Psoas muscle (tissue), 7 donors: ENCODE measurements at regions not wholly inside any gene's neighbourhood (a gene's known extent, or its start where the extent isn't known, plus 50 kb on each side); places are given as distances from the start of the nearest gene placed in this dataset.

Experiments used
- ATAC-seq, 4 donors: fragments of 200-7000 bp; cut with Tn5 transposase; one replicate each; pipeline ENCODE4 v1.9.1; 2020; ENCODE audit warnings: moderate library complexity in 3 of 4, mild to moderate bottlenecking in 2 of 4
- DNase-seq, 2 donors: peaks; one replicate each; pipeline ENCODE4 v3.0.0-alpha.2; 2020
- H3K27ac ChIP-seq: fragments of 200-600 bp; one replicate; pipeline ENCODE4 v1.8.0; 2022
- H3K27me3 ChIP-seq, 3 donors: fragments of 200-600 bp in 1 of 3; one replicate each; pipeline versions ENCODE4 v1.6.1 to v1.8.0; 2013 to 2022; ENCODE audit warnings: low read length in 2 of 3, mild to moderate bottlenecking in 2 of 3, moderate library complexity in 1 of 3; ENCODE audit not compliant: insufficient read depth in 3 of 3
- H3K36me3 ChIP-seq, 2 donors: fragments of 200-600 bp in 1 of 2; one replicate each; pipeline versions ENCODE4 v1.6.1 to v1.8.0; 2013 to 2022; ENCODE audit warnings: low read depth in 1 of 2, mild to moderate bottlenecking in 1 of 2, moderate library complexity in 1 of 2; ENCODE audit not compliant: insufficient read depth in 1 of 2
- H3K4me1 ChIP-seq: fragments of 200-600 bp; one replicate; pipeline ENCODE4 v1.8.0; 2022
- H3K4me3 ChIP-seq: fragments of 200-600 bp; one replicate; pipeline ENCODE4 v1.8.0; 2022; ENCODE audit warnings: mild to moderate bottlenecking
- H3K9me3 ChIP-seq: fragments of 200-600 bp; one replicate; pipeline ENCODE4 v1.8.0; 2022
- WGBS, 3 donors: extraction: QIAGEN DNeasy Blood & Tissue Kit; methylation state at CpG; one replicate each; pipeline versions ENCODE4 v1.1.6 to v1.1.7; 2013; 5-methylcytosine and 5-hydroxymethylcytosine counted together
- intact Hi-C, 2 donors: fragments of 100-400 bp; cut with DNase I; formaldehyde crosslinking; loops; one replicate each; pipeline versions ENCODE4 v1.11.0 to v1.14.2; 2022
- TF ChIP-seq, protein P1 (sequence below): fragments of 200-600 bp; IDR thresholded peaks from one replicate; pipeline ENCODE4 v1.8.0; 2022; ENCODE audit warnings: antibody characterized with exemption
- donor health status: healthy with polysubstance abuse.
- donor health status: DM: no; HTN: no; CAD: no; lungs with moderate emphysema.
- donor health status: Bipolar disorder and iron deficiency.
- donor health status: healthy.
- donor health status: DM: yes; HTN: yes; CAD: no.
- donor health status: DM: no; HTN: no; CAD: no.
- donor health status: DM: yes; HTN: yes; CAD: no.

DNA sequence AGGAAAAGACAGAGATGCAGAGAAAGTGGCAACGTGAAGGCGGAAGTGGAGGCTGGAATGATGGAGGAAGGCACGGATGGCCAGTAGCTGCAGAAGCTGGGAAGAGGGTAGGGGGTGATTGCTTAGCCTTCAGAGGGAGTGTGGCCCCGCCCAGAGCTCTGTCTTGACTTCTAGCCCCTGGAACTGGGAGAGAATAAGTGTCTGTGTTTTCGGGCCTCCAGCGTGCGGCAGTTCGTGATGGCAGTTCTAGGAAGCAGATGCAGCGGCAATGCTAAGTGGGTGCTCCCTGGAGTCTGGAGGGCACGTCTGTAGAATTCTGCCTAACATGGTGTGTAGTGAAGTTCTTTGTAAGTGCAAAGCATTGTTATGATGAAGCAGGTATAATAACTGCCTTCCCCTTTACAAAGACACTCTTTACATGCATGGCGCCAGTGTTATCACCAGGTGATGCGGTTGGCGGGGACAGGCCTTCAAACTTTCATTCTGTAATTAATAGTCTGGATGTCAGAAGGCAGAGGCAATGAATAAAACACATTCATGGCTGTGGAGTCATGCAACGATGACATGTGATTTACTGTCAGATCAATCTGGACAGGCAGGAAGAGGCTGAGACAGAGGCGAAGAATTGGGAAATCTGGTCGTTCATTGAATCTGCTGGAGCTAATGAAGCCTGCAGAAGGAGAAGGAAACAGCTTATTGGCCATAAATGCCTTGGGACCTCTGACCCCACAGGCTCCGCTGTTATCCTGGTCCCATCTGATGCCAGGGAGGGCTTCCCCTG lies 228.6 kb downstream of the GLRX3 start:
- no peak overlapping the region for H3K27ac ChIP-seq
- 70 to 72% (median 70%) methylated on average over 17 of the region's 17 CpGs for WGBS, 3 donors
- H3K4me1 ChIP-seq: no peaks in the 10 kb centered on the region
- no peaks in the 10 kb centered on the region for H3K9me3 ChIP-seq
- no peaks in the 10 kb centered on the region for H3K36me3 ChIP-seq
- TF ChIP-seq, protein P1, sequence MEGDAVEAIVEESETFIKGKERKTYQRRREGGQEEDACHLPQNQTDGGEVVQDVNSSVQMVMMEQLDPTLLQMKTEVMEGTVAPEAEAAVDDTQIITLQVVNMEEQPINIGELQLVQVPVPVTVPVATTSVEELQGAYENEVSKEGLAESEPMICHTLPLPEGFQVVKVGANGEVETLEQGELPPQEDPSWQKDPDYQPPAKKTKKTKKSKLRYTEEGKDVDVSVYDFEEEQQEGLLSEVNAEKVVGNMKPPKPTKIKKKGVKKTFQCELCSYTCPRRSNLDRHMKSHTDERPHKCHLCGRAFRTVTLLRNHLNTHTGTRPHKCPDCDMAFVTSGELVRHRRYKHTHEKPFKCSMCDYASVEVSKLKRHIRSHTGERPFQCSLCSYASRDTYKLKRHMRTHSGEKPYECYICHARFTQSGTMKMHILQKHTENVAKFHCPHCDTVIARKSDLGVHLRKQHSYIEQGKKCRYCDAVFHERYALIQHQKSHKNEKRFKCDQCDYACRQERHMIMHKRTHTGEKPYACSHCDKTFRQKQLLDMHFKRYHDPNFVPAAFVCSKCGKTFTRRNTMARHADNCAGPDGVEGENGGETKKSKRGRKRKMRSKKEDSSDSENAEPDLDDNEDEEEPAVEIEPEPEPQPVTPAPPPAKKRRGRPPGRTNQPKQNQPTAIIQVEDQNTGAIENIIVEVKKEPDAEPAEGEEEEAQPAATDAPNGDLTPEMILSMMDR: no peak
- no peak for DNase-seq
- no peak for ATAC-seq
- intact Hi-C loops: no loop called here
- peaks cover 0 to 5% (median 0%) of the 10 kb centered on the region in 3 donors for H3K27me3 ChIP-seq
- no peak overlapping the region for H3K4me3 ChIP-seq

DNA sequence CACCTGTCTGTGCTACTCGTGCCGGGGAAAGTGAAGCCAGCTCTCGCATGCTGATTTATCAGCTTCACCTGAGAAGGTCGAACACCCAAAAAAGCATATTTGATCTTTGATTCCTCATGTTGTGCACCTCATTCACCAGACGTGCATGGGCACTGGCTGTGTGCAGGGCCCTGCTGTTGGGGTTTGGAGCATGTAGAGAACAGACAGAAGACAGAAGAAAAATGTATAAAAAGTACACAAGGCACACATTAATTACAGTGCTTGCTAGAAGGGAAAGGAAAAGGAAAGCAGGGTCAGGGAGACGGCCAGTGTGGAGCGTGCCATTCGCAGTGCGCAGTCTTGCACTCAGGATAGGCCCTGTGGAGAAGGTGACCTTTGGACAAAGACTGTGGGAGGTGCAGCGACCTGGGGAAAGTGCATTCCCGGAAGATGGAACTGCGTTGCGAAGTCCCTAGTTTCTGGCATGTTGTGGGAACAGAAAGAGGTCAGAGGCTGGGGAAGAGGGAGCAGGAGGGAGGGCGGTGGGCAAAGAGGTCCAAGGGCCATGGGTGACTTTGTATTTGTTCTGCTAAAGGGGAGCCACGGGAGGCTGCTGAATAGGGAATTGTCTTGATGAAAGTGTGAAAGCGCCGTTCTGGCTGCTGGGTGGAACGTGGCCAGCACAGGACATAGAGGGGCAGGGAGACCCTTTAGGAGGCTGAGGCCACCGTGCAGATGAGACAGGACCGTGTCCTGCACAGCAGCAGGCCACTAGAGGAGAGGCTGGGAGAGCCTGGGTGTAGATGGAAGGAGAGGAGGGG lies 232.8 kb downstream of the GLRX3 start:
- Histone ChIP-seq H3K27ac (no peak overlapping the region), H3K36me3 (no peaks in the 10 kb centered on the region), H3K4me3 (no peak overlapping the region), H3K27me3 (peaks cover 0 to 4% (median 0%) of the 10 kb centered on the region in 3 donors), H3K4me1 (no peaks in the 10 kb centered on the region), H3K9me3 (no peaks in the 10 kb centered on the region)
- WGBS, 3 donors: 57 to 70% (median 65%) methylated on average over 20 of the region's 20 CpGs
- ATAC-seq (no peak), DNase-seq (no peak)
- intact Hi-C loops: no loop called here
- TF ChIP-seq, protein P1: no peak

DNA sequence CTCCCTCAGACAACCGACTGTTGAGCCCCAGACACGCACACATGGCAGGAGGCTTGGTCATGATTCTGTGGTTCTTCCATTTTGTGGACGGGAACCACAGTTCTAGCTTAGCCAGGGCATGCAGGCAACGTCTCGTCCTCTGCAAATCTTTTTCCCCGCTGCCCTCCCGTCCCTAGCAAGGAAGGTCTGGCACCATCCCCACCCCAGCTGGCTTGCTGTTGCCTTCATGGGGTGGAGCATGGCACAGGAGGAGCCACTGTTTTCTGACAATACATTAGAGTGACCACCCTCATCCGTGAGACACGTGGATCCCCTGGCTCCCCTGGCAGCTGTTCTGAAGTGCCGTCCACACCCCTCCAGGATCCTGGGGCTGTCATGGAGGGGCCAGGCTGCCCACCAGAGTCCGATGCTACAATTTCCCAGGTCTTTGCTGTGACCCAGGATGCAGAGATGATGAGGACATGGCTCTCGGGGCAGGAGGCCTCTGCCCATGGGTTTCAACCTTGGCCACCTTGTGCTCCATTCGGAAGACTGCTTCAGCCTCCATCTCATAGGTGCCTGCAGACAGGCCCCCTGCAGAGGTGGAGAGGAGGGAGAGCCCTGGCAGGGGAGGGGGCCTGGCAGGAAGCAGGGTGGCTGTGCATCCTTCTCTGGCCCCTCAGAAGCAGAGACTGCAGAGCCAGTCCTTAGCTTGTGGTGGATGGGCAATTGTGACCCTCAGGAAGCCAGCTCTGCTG lies 233.6 kb downstream of the GLRX3 start:
- TF ChIP-seq, protein P1: no peak
- peaks cover 0 to 4% (median 0%) of the 10 kb centered on the region in 3 donors for H3K27me3 ChIP-seq
- H3K36me3 ChIP-seq: no peaks in the 10 kb centered on the region
- DNase-seq (no peak), ATAC-seq (no peak)
- H3K27ac ChIP-seq: no peak overlapping the region
- WGBS, 3 donors: 43 to 62% (median 47%) methylated on average over 13 of the region's 13 CpGs
- no peaks in the 10 kb centered on the region for H3K9me3 ChIP-seq
- no peaks in the 10 kb centered on the region for H3K4me1 ChIP-seq
- intact Hi-C loops: no loop called here
- H3K4me3 ChIP-seq: no peak overlapping the region

DNA sequence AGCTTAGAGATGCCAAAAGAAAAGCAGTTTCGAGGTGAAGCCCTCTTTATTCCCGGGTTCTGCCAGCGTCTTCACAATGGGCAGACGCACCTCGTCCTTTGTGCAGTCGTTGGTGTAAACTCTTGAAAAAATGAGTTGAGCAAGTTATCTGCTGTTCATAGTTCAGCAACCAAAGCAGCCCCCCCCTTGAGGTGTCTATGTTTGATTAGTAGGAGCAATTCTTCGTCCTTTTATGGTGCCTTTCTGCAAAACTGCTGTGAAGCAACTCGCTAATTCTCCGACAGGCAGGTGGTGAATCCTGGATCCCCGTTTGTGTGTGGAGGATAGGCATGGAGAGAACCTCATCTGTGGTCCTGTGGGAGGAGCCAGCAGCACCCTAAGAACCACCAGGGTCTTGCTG lies 234.5 kb downstream of the GLRX3 start:
- 73 to 78% (median 75%) methylated on average over 10 of the region's 10 CpGs for WGBS, 3 donors
- TF ChIP-seq, protein P1: no peak
- DNase-seq: no peak
- H3K27ac ChIP-seq: no peak overlapping the region
- intact Hi-C loops: no loop called here
- no peak for ATAC-seq
- H3K4me3 ChIP-seq: no peak overlapping the region
- peaks cover 0 to 4% (median 0%) of the 10 kb centered on the region in 3 donors for H3K27me3 ChIP-seq
- peaks cover 2% of the 10 kb centered on the region for H3K9me3 ChIP-seq
- no peaks in the 10 kb centered on the region for H3K36me3 ChIP-seq
- H3K4me1 ChIP-seq: no peaks in the 10 kb centered on the region
